Activated T-cell treated with anti-CD3 and anti-CD28 coated beads, Interleukin-2, amount 50 U/mL, for 48 hours (primary cell): ENCODE measurements at regions not wholly inside any gene's neighbourhood (a gene's known extent, or its start where the extent isn't known, plus 50 kb on each side); places are given as distances from the start of the nearest gene placed in this dataset.
"Not testable (repeated sequence)": the region's sequence is repeated elsewhere in the genome, so short reads cannot be mapped to it uniquely, and the experiment has no call there.

Experiments
- DNase-seq, 2 experiments: peaks; one replicate each; pipeline ENCODE4 v3.0.0-alpha.2; 2020

- DNase-seq: no peak
These were observed 96.0 kb downstream of the TMEM17 start for GRCh38 chr2:62410015-62410453.

GRCh38 chr2:62409442-62409841 lies 96.6 kb downstream of the TMEM17 start:
- no peak for DNase-seq

DNA sequence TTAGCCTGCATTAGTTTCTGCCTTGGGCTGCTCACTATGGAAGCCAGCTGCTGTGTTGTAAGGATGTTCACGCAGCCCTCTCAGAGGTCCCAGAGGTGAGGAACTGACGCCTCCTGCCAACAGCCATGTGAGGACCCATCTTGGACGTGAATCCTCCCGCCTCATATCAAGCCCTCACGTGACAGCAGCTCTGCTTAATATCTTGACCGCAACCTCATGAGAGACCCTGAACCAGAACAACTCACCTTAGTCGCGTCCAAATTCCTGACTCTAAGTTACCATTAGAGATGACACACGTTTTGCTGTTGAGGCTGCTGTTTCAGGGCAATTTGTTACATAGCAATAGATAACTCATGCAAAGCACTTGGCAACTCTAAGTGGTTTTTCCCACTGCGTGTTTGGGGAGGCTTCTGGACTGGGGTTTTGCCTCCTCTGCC lies 97.7 kb downstream of the TMEM17 start:
- DNase-seq: no peak

DNA sequence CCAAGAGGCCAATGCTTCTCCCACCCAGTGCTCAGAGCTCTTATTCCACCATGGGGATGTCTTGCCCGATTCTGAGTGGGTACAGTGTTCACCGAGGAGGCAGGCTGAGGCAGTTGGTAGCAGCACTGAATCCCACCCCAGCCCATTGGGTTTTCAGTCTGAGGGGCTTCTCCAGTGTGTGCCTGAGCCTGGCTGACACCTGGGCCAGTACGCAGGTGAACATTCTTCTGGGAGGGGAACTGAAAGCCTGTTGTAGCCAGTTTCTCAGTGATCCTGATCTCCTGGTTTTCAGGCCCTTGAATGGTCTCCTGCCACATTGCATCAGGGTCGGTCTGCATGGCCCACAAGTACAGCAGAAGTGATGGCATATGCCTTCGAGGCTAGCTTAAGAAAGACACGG lies 98.2 kb downstream of the TMEM17 start:
- DNase-seq: no peak

GRCh38 chr2:62407401-62407800 lies 98.6 kb downstream of the TMEM17 start:
- DNase-seq: no peak

- DNase-seq: no peak
These were observed 99.4 kb downstream of the TMEM17 start for GRCh38 chr2:62406573-62407043.

DNA sequence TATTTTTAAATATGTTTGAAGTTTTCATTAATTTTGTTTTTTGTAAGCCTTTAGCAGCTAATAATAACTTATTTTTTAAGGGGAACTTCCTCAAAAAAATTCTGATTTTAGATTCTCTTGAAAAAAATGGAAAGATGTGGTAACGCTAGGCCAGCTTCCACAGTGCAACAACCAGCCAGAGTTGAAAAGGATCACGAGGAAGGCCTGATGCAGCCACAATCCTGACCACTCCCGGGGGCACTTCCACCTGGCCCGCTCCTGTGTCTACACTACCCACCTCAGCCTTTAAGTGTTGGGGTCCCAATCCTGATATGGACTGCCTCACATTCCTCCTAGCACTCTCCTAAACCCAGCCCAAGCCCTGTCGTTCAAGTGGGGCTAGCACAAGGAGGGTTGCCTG lies 101.1 kb downstream of the TMEM17 start:
- no peak for DNase-seq

DNA sequence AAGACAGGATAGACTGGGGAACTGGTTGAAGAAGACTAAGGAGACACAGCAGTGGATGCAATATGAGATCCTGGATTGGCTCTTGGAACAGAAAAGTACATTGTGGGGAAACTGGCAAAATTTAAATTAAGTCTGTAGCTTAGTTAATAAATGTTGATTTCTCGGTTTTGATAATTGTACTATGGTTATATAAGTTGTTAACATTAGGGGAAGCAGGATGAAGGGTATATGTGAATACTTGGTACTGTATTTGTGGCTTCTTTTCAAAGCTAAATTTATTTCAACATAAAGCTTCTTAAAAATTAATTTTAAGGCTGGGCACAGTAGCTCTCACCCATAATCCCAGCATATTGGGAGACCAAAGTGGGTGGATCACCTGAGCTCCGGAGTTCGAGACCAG lies 103.8 kb downstream of the TMEM17 start:
- no peak for DNase-seq

- no peak for DNase-seq
These were observed 107.6 kb downstream of the TMEM17 start for GRCh38 chr2:62398356-62398755.

- DNase-seq: no peak
These were observed 109.1 kb downstream of the TMEM17 start for GRCh38 chr2:62396880-62397279.

GRCh38 chr2:62393293-62393692 lies 112.7 kb downstream of the TMEM17 start:
- DNase-seq: no peak

DNA sequence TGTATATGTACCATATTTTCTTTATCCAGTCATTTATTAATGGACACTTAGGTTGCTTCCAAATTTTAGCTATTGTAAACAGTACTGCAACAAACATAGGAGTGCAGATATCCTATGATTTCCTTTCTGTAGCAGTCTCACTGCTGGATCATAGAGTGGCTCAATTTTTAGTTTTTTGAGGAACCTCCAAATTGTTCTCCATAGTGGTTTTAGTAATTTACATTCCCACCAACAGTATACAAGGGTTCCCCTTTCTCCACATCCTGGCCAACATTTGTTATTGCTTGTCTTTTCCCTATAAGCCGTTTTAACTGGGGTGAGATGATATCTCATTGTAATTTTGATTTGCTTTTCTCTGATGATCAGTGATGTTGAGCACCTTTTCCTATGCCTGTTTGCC lies 114.3 kb downstream of the TMEM17 start:
- DNase-seq: no peak

DNA sequence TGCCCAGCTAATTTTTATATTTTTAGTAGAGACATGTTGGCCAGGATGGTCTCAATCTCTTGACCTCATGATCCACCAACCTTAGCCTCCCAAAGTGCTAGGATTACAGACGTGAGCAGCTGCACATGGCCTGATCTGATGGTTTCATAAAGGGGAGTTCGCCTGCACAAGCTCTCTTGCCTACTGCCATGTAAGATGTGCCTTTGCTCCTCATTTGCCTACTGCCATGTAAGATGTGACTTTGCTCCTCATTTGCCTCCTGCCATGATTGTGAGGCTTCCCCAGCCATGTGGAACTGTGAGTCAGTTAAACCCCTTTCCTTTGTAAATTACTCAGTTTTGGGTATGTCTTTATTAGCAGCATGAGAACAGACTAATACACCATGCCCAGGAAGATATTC lies 119.6 kb downstream of the TMEM17 start:
- not testable (repeated sequence) for DNase-seq

GRCh38 chr2:62383846-62384245 lies 122.1 kb downstream of the TMEM17 start:
- no peak for DNase-seq

DNA sequence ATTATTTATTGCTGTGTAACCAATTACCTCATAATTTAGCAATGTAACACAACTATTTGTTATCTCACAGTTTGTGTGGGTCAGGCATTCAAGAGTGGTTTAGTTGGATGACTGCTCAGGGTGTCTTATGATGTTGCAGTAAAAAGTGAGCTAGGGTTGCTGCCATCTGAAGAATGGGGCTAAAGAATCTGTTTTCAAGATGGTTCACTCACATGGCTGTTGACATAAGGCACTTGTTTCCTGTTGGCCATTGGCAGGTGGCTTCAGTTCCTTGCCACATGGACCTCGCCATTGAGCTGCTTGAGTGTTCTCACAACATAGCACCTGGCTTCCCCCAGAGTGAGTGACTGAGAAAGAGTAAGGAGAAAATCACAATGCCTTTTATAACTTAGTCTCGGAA lies 123.2 kb downstream of the TMEM17 start:
- no peak for DNase-seq

GRCh38 chr2:62382122-62382521 lies 123.9 kb downstream of the TMEM17 start:
- DNase-seq: no peak

- no peak for DNase-seq
These were observed 124.3 kb downstream of the TMEM17 start for GRCh38 chr2:62381656-62382055.

DNA sequence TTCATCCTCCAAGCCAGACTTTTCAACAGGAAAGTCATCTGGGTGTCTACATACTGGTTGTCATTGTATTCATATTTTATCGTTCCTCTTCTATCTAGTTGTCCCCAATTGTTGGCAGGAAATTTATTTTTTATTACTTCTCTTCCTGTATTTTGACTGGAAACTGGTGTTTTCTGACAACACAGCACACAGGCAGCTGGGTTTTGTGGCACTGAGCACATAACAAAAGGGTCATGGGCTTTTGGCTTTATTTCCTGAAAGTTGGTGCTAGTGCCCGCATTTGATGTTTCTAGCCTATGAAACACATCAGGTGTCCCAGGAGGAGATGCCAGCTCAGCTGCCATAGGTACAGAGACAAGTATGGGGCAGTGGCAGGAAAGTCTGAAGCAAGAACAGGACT lies 126.4 kb downstream of the TMEM17 start:
- DNase-seq: no peak

- DNase-seq: no peak
These were observed 130.9 kb downstream of the TMEM17 start for GRCh38 chr2:62375113-62375420.

- DNase-seq: no peak
These were observed 131.5 kb downstream of the TMEM17 start for GRCh38 chr2:62374301-62375112.

DNA sequence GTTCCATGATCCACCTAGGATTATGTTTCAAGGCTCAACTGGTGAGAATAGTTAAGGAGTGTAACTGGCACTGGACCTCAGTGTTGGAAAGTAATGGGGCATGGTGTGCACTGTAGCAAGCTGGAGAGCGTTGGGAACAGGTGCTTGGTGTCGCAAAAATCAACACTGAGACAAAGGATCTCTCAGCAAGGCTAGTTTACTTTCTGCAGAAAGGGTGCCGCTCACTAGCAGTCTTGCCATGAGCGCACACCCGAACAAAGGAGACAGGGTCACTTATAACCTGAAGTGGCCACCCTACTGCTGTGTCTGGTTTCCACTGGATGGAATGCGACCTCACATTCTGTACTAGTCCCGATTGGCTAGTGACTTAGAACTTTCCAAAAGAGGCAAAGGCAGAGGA lies 133.2 kb downstream of the TMEM17 start:
- no peak for DNase-seq

DNA sequence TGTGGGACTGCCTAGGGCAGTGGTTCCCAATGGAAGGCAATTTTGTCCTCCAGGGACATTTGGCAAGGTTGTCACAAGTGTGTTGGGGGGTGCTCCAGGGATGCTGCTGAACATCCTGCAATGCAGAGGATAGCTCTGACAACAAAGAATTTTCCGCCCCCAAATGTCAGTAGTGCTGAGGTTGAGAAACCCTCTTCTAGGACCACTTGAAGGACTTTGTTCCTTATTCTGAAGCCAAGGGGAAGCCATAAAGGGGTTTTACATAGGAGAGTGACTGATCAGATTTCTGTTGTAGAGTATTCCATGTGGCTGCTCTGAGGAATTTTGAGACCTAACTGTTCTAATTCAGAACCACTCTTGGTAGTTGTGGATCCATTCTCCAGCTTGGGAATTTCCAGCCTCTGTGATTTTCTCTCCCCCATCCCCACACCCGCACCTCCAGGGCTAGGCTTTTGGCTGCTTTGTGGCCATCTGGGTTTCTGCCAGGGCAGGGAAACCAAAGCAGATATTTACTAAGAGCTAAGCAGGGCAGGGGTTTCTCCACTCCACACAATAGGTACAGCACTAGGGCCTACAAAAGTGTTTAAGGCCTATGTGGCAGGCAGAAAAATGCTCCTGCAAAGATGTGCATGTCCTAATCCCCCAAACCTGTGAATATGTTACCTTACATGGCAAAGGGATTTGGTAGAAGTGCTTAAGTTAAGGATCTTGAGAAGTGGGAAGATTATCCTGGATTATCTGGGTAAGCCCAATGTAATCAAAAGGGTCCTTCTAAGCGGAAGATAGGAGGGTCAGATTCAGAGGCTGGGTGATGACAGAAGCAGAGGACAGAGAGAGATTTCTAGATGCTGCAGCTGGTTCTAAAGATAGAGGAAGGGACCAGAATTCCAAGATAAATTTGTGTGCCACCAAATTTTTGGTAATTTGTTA lies 135.4 kb downstream of the TMEM17 start:
- DNase-seq: no peak

DNA sequence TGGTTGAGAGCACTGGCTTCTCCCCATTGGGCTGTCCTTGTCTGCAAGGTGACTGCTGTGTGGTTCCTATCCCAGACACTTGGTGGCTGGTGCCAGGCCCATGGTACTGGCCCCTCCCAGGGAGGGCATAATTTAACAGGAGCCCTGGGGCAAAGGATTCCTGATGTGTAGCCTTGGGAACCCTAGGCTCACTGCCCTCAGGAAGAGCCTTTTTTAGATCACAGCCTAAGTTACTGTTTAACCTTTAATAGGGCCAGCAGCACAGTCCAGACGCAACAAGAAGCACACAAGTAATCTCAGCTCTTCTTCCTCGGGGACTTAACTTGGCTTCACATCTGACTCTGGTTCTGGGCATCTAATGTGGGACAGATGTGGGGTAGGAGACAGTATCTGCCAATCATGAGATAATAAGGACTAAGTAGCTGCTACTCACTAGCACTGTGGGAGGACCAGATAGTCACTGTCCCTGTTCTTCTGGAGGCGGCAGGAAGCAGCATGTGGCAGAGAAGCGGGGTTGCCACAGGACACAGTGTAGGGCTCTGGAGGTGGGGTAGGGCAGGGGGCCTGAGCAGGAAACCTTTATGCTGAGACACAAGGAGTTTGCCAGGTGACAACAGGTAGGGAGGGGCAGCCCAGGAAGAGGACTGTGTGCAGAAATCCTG lies 136.3 kb downstream of the TMEM17 start:
- no peak for DNase-seq
